Fibroblast of lung (primary cell): ENCODE measurements at regions not wholly inside any gene's neighbourhood (a gene's known extent, or its start where the extent isn't known, plus 50 kb on each side); places are given as distances from the start of the nearest gene placed in this dataset.

ENCODE experiments used
- DNase-seq, 2 donors: peaks; one replicate each; pipeline versions ENCODE4 v3.0.0 to v3.0.0-alpha.2; 2010; ENCODE audit warnings: low read depth in 2 of 2
- H2AFZ ChIP-seq: 2 replicates; pipeline ENCODE4 v1.5.1; 2012; ENCODE audit warnings: low read length, control low read depth, inconsistent platforms
- H3K27ac ChIP-seq: 2 replicates; pipeline ENCODE4 v1.5.1; 2011; ENCODE audit warnings: low read length, control low read depth; ENCODE audit not compliant: insufficient read depth
- H3K27me3 ChIP-seq: 2 replicates; pipeline ENCODE4 v1.5.1; 2011; ENCODE audit warnings: mild to moderate bottlenecking, low read length; ENCODE audit not compliant: control insufficient read depth, insufficient read depth
- H3K36me3 ChIP-seq: 2 replicates; pipeline ENCODE4 v1.5.1; 2011; ENCODE audit warnings: low read length; ENCODE audit not compliant: control insufficient read depth, insufficient read depth
- H3K4me1 ChIP-seq: 2 replicates; pipeline ENCODE4 v1.5.1; 2011; ENCODE audit warnings: low read length; ENCODE audit not compliant: control insufficient read depth, insufficient read depth; ENCODE audit errors: extremely low read depth
- H3K4me2 ChIP-seq: 2 replicates; pipeline ENCODE4 v1.5.1; 2011; ENCODE audit warnings: low read length, control low read depth; ENCODE audit not compliant: insufficient read depth; ENCODE audit errors: extremely low read depth
- H3K4me3 ChIP-seq, 4 experiments: fragments of 200-600 bp in 1 of 4; sonication (generic) in 1 of 4; replicated peaks in 1 of 4; 2 replicates each; pipeline ENCODE4 v1.5.1; 2011 to 2016; ENCODE audit warnings: low read length in 4 of 4, low read depth in 3 of 4, mild to moderate bottlenecking in 3 of 4, control low read depth in 2 of 4, inconsistent platforms in 1 of 4, mixed read lengths in 1 of 4; ENCODE audit not compliant: insufficient read depth in 1 of 4; ENCODE audit errors: control extremely low read depth in 1 of 4
- H3K79me2 ChIP-seq: 2 replicates; pipeline ENCODE4 v1.5.1; 2012; ENCODE audit warnings: mild to moderate bottlenecking, low read length, inconsistent platforms; ENCODE audit not compliant: control insufficient read depth, insufficient read depth
- H3K9ac ChIP-seq: 2 replicates; pipeline ENCODE4 v1.5.1; 2011; ENCODE audit warnings: mild to moderate bottlenecking, low read length, control low read depth; ENCODE audit not compliant: insufficient read depth
- H3K9me3 ChIP-seq: 2 replicates; pipeline ENCODE4 v1.5.1; 2012; ENCODE audit warnings: low read depth, low read length; ENCODE audit not compliant: control insufficient read depth, insufficient read depth
- H4K20me1 ChIP-seq: 2 replicates; pipeline ENCODE4 v1.5.1; 2011; ENCODE audit warnings: low read length; ENCODE audit not compliant: control insufficient read depth, insufficient read depth; ENCODE audit errors: extremely low read depth
- CTCF ChIP-seq, 2 donors: IDR thresholded peaks in 1 of 2; conservative IDR thresholded peaks in 1 of 2; 1 replicate in 1 of 2; 2 replicates in 1 of 2; pipeline ENCODE4 v1.5.1; 2011 to 2012; ENCODE audit warnings: low read length in 2 of 2, control low read depth in 1 of 2, inconsistent platforms in 1 of 2, low read depth in 1 of 2, mild to moderate bottlenecking in 1 of 2
- EZH2 ChIP-seq: IDR thresholded peaks from 2 replicates; pipeline ENCODE4 v1.5.1; 2012; ENCODE audit warnings: low read length, control low read depth, mild to moderate bottlenecking; ENCODE audit errors: missing control alignments

- Histone ChIP-seq H4K20me1 (no peaks in the 10 kb centered on the region), H3K9ac (no peak overlapping the region), H3K27ac (no peak overlapping the region), H3K79me2 (no peaks in the 10 kb centered on the region), H3K36me3 (no peaks in the 10 kb centered on the region), H3K27me3 (peaks cover 29% of the 10 kb centered on the region), H3K4me2 (no peak overlapping the region), H3K9me3 (no peaks in the 10 kb centered on the region), H3K4me1 (no peaks in the 10 kb centered on the region), H3K4me3 (no peak overlapping the region), H2AFZ (no peak overlapping the region)
- no peak for TF ChIP-seq EZH2
- no peak for TF ChIP-seq CTCF (conservative IDR thresholded peaks at IDR 0.05 in 1 of 2, IDR thresholded peaks at IDR 0.05 in 1 of 2; ENCODE audit: low read depth in 1 of 2, low read length in 2 of 2)
- DNase-seq, result no peak
Observed at GRCh38 chr22:26904483-26904882, 247.1 kb downstream of the MIAT start.

- Histone ChIP-seq H3K9me3 (no peaks in the 10 kb centered on the region), H3K27me3 (peaks cover 28% of the 10 kb centered on the region), H3K4me2 (no peak overlapping the region), H4K20me1 (no peaks in the 10 kb centered on the region), H3K79me2 (no peaks in the 10 kb centered on the region), H3K9ac (no peak overlapping the region), H3K4me1 (no peaks in the 10 kb centered on the region), H3K36me3 (no peaks in the 10 kb centered on the region), H3K4me3 (no peak overlapping the region), H3K27ac (no peak overlapping the region), H2AFZ (no peak overlapping the region)
- no peak for TF ChIP-seq CTCF (conservative IDR thresholded peaks at IDR 0.05 in 1 of 2, IDR thresholded peaks at IDR 0.05 in 1 of 2; ENCODE audit: low read depth in 1 of 2, low read length in 2 of 2)
- no peak for TF ChIP-seq EZH2
- no peak for DNase-seq
Observed at GRCh38 chr22:26905076-26905475, 247.7 kb downstream of the MIAT start.

GRCh38 chr22:26905640-26906039, 248.3 kb downstream of the MIAT start:
- no peak overlapping the region for H3K27ac ChIP-seq
- no peak overlapping the region for H3K4me2 ChIP-seq
- DNase-seq, result no peak
- H3K4me1 ChIP-seq, result no peaks in the 10 kb centered on the region
- no peak overlapping the region for H3K4me3 ChIP-seq
- H3K9me3 ChIP-seq, result no peaks in the 10 kb centered on the region
- no peaks in the 10 kb centered on the region for H3K79me2 ChIP-seq
- no peak overlapping the region for H3K9ac ChIP-seq
- H2AFZ ChIP-seq, result no peak overlapping the region
- H3K27me3 ChIP-seq, result peaks cover 26% of the 10 kb centered on the region
- TF ChIP-seq CTCF (conservative IDR thresholded peaks at IDR 0.05 in 1 of 2, IDR thresholded peaks at IDR 0.05 in 1 of 2; ENCODE audit: low read depth in 1 of 2, low read length in 2 of 2), result no peak
- no peak for TF ChIP-seq EZH2
- H4K20me1 ChIP-seq, result no peaks in the 10 kb centered on the region
- H3K36me3 ChIP-seq, result no peaks in the 10 kb centered on the region
